Fibroblast of skin of scalp (primary cell): ENCODE measurements at regions not wholly inside any gene's neighbourhood (a gene's known extent, or its start where the extent isn't known, plus 50 kb on each side); places are given as distances from the start of the nearest gene placed in this dataset.

Experiments used
- DNase-seq: peaks from one replicate; pipeline ENCODE4 v3.0.0-alpha.2; 2013

DNA sequence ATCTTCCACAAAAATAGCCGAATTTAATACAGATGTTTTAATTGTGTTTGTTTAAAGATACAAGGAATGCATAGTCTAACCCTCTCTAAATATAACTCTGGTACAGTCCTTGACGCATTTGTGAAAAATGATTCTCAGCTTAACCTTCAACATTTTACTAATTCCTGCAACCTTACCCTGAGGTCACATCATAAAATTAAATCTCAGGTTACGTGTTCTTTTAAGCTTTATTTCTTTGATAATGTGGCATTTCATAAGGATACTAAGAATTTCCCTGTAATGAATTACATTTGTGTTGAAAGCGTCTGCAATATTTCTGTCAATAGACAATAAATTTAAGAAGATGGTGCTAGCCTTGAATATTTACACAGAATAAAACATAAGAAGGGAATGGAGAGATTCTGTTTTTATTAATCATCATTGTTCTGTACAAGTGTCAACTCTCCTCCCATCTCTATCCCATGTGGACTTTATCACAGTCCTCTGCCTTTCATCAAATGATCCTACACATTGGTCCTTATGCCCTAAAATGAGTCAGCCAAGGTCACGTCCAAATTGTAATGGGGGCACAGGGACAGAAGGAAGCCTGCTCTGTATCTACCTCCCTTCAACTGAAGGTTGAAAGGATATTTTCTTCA lies 769.3 kb upstream of the FLRT2 start:
- DNase-seq: peak; percentile 73

DNA sequence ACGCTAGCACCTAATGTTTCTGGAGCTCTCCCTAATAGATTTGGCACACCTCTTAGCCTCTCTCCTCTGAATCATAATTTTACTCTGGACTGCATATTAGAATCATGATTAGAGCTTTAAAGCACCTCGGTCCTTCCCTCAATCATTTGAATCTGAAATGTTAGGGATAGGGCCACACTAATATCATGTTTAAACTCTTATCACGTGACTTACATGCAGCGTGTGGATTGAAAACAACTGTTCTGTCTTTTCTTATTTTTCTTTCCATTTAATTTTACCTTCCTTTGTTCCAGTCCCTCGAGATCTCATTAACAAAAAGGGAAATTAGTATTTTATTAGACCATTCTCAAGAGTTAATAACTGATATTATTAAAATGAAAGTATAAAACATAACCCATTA lies 762.5 kb upstream of the FLRT2 start:
- DNase-seq: no peak

DNA sequence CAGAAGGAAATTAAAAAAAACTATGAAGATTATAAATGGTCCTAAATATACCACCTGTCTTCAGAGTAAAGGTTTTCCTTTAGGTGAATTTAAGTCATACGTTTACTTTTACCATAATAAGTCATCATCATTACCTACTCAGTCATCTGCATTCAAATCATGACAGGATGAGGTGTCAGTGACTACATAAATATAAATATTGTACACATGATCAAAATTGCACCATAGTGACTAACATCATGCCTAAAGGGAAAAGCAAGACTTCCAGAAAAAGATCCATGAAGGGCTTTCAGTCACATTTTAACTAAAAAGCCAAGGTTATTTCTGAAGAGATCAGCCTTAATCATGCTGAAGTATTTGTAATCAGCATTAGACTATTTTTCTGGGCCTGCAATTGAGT lies 759.9 kb upstream of the FLRT2 start:
- DNase-seq: no peak

DNA sequence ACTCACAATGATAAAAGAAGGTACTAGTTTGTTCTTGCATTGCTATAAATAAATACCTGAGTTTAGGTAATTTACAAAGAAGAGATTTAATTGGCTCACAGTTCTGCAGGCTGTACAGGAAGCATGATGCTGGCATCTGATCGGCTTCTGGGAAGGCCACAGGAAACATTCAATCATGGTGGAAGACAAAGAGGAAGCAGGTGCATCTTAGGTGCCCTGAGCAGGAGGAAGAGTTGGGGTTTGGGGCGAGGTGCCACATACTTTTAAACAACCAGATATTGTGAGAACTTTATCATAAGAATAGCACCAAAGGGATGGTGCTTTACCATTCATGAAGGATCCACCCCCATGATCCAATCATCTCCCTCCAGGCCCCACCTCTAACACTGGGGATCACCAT lies 752.6 kb upstream of the FLRT2 start:
- DNase-seq: no peak

DNA sequence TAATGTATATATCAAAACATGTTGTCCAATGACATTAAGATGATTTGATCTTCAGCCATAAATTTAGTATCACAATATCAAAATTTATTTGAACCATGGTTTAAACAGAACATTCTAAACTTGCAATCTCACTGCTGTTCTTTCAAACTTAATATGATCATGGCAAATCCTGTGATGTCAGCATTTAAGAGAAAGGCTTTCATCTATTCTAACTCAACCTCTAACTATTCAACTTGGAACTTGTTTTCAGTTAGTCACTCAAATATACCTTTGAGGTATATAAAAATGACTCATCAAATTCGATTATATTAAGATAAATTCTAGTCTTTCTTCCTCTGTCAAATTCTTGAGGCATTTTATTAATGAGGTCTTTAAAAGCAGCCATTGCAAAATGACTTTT lies 747.0 kb upstream of the FLRT2 start:
- DNase-seq: no peak

DNA sequence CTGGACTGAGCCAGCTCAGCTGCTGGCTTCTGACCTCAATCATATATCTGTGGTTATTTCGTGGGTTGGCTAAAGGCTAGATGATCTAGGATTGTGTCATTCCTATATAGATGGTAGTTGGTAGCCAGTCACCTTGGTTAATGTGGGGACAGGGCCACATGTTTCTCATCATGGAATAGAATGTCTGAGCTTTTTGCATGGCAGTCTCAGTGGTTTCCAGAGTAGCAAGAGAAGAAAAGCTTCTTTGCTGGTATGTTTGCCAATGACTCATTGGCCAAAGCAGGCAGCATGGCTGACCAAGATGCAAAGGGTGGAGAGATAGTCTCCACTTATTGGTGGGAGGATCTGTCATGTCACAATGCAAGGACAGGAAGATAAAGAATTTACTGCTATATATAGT lies 746.4 kb upstream of the FLRT2 start:
- peak; percentile 66 for DNase-seq

DNA sequence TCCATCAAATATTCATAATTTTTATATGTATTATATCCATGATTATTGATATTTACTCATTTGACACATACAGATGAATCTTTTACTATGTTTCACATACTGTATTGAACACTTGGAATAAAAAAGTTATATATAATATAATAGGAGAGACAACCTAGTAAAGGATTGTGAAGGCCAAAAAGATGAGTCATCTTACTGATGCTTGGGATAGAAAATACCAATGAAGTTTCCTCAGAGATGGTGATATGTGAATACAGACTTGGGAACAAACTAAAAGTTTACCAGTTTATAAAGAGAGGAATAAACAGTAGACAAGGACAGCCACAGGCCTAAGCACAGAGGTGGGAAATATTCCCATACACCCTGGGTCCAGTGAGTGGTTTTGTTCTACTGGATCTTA lies 743.9 kb upstream of the FLRT2 start:
- peak; percentile 35 for DNase-seq

DNA sequence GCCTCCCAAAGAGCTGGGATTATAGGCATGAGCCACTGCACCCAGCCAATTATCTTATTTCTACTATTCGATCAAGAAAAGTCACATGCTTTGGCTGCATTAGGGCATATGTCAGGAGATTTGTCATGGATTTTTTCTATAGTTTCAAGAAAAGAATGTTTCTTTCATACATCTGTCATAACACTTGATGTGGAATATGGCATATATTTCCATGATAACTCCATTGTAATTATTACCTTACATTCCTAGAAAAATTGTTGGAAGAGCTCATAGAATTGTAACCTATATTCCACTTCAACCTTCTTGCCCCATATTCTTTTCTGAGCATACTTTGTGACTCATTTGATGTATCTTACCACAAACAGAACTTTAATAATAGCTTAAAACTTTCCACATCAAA lies 740.9 kb upstream of the FLRT2 start:
- DNase-seq: no peak

DNA sequence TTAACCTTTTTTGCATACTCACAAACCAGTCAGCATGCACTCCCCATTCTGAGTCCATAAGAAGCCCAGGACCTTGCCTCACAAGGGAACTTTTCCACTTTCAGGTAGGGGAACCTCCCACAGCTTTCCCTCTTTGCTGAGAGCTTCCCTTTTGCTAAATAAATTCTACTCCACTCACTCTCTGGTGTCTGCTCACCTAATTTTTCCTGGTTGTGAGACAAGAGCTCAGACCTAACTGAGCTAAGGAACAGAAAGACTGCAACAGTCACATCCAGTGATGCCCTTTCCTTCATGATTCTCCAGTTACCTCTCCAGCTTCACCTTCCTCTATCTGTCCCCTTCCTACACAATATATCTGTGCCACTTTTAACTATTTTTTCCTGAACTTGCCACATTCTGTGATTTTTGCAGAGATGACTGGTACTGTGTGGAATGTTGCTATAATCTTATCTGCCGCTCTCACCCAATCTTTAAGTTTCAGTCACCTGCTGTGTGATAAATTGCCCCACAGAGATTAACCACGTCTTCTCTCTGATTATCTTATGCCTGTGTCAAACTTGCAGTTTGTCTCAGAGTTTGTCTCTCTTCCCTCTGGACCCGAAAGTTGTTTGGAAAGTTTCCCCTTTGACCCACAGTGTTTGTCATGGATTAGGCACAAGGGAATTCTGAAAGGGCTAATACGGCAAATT lies 737.1 kb upstream of the FLRT2 start:
- DNase-seq: no peak

DNA sequence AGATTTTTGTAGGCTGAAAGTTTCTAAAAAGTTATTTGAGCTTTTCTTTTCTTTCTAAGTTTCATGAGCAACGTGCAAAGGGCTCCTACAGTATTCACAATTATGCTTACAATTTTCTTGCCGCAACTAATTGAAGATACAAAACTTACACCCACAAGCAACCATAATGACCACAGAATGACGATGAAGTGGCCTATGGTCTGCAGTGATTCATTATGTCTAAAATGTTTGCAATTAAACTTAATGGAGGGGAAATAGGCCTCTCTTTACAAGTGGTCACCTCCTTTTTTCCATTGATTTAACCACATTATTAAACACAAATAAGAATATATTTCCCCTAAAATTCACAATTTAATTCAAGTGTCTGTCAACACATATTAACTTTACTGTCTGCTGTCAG lies 732.6 kb upstream of the FLRT2 start:
- DNase-seq: no peak

DNA sequence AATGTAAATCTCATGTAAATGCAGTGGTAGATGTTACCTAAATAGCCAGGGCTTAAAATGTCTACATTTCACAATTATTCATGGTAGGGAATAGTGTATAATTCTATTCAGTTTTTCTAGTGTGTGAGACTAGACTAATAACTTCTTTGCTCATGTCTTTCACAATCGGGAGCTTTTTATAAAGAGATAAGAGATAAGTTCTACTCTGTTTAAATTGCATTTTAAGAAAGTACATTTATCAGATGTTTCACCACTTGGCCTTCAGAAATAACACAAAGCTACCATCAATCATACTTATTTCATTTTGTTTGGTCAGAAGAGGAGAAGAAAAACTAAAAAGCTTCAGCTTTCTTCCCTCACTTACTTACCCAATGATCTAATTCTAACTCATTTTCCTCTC lies 725.5 kb upstream of the FLRT2 start:
- no peak for DNase-seq

DNA sequence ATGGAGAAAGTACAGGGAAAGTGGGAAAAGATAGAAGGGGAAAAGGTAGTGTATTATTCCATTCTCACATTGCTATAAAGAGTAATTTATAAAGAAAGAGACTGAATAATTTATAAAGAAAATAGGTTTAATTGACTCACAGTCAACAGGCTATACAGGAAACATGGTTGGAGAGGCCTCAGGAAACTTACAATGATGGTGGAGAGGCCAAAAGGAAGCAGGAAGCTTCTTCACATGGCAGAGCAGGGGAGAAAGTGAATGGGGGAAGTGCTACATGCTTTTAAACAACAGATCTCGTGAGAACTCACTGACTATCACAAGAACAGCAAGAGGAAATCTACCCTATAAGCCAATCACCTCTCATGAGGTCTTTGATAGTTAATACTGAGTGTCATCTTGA lies 725.0 kb upstream of the FLRT2 start:
- no peak for DNase-seq

DNA sequence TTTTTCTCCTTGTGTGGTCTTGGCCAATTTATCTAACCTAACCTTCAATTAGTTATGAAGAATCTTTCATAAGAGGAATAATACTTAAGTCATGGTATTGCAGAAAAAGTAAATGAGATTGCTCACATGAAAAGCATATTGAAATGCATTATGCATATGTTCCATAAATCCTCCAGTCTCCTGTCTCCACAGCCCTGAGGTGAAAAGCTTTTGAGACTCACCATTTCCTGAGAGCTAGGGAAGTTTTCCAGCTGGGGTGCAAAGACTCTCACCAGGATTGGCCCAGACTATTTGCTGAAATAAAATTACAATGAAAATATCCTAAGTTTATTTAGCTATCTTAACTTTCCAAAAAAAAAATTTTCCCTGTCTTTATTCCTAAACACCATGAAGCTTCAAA lies 723.8 kb upstream of the FLRT2 start:
- no peak for DNase-seq

DNA sequence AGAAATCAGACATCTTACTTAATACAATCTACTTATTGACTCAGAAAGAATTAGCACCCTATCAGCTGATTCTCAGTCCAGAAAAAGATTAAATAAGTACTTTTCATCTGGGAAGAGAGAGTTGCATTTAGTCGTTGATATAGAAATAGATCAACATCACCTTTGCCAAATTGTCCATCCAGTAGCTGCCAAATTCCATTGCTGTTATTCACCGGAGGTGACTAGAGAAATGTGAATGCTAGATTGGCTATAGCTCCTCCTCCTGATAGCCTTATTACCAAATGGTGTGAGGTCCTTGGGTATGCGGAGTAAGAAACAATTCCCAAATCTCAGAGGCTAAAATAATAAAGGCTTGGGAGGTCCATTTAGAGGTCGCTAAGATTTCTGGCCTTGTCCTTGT lies 723.3 kb upstream of the FLRT2 start:
- DNase-seq: peak; percentile 13

DNA sequence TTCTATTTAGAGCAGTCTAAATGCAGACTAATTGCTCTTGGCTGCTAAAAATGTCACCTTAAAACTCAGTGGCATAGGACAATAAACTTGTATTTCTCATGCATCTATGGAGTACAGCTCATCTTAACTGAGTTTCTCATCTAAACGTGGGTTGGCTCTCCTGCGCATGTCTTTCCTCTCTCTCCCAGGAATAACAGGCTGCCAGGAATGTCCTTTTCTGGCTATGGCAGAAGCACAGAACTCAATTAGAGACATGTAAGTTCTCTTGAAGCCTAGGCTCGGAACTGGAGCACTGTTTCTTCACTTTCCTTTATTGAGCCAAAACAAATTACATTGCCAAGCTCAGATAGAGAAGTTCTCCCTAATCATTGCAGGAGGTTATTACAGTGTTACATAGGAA lies 722.3 kb upstream of the FLRT2 start:
- no peak for DNase-seq

DNA sequence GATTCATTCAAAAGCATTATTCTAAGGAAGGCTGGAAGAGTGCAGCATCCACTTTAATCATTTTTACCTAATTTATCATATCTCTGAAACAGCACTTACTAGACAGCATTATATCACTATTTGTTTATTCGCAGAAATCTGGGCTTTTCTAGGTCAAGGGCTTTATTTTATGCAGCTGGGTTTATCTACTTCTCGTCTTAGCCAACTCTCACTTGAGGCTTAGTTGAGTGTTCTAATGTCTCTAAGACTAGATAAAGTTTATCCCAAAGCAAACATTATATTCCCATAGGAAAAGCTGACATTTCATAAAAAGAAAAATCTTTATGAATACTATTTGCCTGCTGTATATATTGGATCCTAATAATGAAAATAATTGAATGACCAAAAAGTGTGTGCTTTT lies 720.8 kb upstream of the FLRT2 start:
- DNase-seq: no peak

DNA sequence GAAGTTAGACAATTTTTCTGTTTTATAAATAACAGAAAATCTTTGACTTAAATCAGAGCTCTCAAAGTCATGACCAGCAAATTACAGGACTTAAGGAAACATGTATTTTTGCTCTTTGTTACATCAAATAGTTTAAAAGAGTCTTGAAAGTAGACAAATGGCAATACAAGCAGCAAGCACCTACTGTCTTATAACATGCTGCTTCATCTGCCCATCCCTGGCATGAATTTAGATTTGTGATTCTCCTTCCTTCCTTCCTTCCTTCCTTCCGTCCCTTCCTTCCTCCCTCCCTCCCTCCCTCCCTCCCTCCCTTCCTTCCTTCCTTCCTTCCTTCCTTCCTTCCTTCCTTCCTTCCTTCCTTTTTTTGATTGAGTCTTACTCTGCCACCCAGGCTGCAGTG lies 715.6 kb upstream of the FLRT2 start:
- no peak for DNase-seq

DNA sequence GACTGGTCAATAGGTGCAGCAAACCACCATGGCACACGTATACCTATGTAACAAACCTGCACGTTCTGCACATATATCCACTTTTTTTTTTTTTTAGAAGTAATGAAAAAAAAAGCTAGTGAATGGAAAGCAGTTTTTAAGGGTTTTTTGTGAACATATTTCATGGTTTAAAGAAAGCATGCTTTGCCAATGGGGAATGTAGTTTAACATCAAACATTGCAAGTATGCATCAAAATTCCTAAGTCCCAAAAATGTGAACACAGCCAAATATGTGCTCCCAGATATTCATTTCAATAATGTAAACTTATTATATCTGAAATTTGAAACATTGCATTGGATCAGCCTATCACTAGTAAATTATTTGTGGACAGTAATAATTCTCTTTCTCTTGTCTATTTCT lies 710.4 kb upstream of the FLRT2 start:
- peak; percentile 54 for DNase-seq

DNA sequence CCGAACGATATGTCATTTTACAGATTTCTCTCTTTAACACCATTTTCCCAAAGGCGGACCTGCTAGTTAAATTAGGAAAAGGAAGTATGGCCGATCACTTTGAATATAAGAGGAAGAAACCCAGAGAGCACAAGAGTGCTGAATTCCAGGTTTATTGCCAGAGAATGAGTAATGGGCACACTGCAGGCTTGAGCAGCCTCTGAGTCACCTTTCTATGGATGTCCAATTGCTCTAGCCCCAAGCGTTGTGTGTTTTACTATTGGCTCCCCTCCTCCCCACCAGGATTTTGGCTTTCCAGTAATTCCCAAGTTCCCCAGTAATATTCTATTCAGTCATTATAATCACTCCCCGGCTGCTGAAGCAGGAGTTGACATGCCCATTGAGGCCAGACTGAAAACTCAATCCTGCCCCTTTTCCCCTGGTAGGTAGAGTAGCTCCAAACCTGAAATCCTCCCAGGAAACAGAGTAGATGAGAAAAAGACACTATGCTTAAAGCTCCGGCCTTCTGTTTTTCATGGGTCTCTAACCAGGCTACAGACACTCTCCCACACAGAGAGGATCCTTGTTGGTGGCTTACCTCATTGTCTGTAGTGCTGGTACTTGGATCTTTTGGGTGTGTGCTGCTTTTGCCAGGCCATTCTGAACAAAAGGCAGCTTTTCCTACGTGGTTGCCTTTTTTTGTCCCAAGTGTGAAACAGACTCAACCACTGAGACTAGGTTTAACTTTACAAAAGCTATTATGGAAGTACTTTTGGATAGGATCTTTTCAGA lies 704.3 kb upstream of the FLRT2 start:
- DNase-seq: peak; percentile 43

DNA sequence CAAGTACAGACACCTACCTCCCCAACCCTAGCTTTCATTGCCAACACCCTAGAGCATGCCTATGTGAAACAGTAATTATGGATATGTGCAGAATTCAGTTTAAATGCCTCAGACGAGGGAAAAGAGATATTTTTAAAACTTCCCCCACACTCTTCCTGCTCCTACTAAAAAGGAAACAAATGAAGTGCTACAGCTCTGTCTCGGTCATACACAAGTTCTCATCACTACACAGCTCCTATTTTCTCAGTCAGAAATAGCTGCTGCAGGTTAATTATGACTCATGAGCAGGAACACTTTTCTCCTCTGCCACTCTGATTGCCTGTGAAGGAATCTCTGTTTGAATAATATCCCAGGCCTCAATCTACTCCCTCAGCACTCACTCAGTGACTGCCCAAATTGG lies 703.6 kb upstream of the FLRT2 start:
- no peak for DNase-seq

DNA sequence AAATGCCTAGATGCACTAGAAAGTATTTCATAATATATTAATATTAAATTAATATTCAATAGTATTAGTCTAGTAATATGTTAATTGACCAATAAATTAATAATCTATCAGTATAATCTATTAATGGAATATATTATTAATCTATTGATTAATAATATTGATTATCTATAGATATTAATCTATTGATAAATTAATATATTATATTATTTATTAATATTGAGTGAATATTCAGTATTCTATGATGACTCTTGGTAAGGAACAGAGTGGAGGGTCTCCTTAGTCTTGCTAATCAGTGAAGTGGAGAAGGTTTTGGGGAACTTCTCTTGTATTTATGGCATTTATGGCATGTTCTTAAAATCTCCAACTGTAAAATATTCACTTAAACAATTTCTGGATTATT lies 679.3 kb upstream of the FLRT2 start:
- no peak for DNase-seq

DNA sequence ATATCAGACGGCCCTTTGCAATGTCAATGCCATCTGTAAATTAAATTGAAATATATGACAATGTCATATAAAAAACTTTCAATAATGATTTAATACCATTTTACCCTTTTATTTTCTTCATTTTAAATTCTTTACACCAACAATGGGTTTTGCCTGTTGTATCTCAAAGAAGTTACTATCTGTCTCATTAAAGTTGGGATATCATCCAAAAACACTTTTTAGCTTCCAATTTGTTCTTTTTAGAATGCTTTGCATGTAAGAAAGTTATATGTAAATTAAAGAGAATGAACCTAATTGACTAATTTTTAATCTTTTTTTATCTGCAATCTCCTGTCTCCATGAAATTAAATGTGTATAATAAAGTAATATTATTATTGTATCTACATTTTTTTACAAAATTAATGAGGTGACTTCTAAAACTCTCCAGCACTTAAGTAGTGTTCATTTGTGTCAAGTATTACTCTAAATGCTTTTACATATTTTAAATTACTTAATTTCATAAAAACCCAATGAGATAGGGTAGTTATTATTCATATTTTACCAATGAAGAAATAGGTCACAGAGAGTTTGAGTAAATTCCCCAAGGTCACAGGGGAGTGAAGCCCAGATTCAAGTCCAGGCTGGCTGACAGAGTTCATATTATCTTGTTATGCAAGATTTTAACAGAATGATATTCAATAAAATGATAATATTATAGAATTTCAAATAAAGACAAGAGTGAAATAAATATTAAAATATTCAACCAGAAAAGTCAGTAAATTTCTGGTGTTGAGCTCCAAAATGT lies 673.0 kb upstream of the FLRT2 start:
- no peak for DNase-seq

DNA sequence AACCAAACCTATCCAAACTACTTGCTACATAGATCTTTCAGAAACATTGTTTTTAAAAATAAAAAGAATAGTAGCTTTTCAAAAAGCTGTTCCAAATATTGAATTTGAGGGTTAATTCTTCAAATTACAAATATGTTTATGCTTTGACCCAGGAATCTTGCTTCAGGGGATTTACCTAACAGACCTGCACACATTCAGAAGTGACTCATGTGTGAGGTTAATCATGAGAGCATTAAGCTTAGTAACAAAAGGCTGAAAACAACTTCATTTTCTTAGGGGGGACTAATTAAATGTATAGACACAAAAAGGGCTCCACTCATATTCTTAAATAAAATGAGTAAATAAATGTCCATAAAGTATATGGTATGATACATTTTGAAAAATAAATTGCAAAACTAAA lies 672.4 kb upstream of the FLRT2 start:
- no peak for DNase-seq
